HT-29 (cell line): ENCODE measurements at regions not wholly inside any gene's neighbourhood (a gene's known extent, or its start where the extent isn't known, plus 50 kb on each side); places are given as distances from the start of the nearest gene placed in this dataset.

Experiments used
- DNase-seq: peaks from one replicate; pipeline ENCODE4 v3.0.0-alpha.2; 2015; ENCODE audit warnings: low spot score

GRCh38 chr1:221625026-221625425 is 116.9 kb downstream of the DUSP10 start:
- no peak for DNase-seq

- no peak for DNase-seq
Measured at GRCh38 chr1:221626041-221626440, 115.8 kb downstream of the DUSP10 start.

- DNase-seq, result no peak
Measured at GRCh38 chr1:221630236-221630635, 111.7 kb downstream of the DUSP10 start.

GRCh38 chr1:221631556-221631955 is 110.3 kb downstream of the DUSP10 start:
- no peak for DNase-seq

GRCh38 chr1:221632072-221632471 is 109.8 kb downstream of the DUSP10 start:
- DNase-seq, result no peak

- DNase-seq, result no peak
Measured at GRCh38 chr1:221633841-221634409, 108.0 kb downstream of the DUSP10 start.

- DNase-seq, result no peak
Measured at GRCh38 chr1:221634606-221635005, 107.3 kb downstream of the DUSP10 start.

GRCh38 chr1:221635305-221635704 is 106.6 kb downstream of the DUSP10 start:
- DNase-seq, result no peak

- DNase-seq, result no peak
Measured at GRCh38 chr1:221636096-221636495, 105.8 kb downstream of the DUSP10 start.

GRCh38 chr1:221636967-221637366 is 104.9 kb downstream of the DUSP10 start:
- no peak for DNase-seq

- no peak for DNase-seq
Measured at GRCh38 chr1:221637641-221638041, 104.2 kb downstream of the DUSP10 start.

- no peak for DNase-seq
Measured at GRCh38 chr1:221638595-221638994, 103.3 kb downstream of the DUSP10 start.

GRCh38 chr1:221641811-221642210 is 100.1 kb downstream of the DUSP10 start:
- DNase-seq, result no peak

- no peak for DNase-seq
Measured at GRCh38 chr1:221643404-221644144, 98.3 kb downstream of the DUSP10 start.

- DNase-seq, result no peak
Measured at GRCh38 chr1:221644145-221644448, 97.8 kb downstream of the DUSP10 start.

- no peak for DNase-seq
Measured at GRCh38 chr1:221644663-221645258, 97.1 kb downstream of the DUSP10 start.

GRCh38 chr1:221648201-221648600 is 93.7 kb downstream of the DUSP10 start:
- DNase-seq, result no peak
